A673 (cell line): ENCODE measurements at regions not wholly inside any gene's neighbourhood (a gene's known extent, or its start where the extent isn't known, plus 50 kb on each side); places are given as distances from the start of the nearest gene placed in this dataset.

Experiments
- BruUV-seq: library from RNA; stranded (reverse); fragments of 400-500 nt; replicated peaks from 2 replicates; lab custom pipeline; 2021; lab: Mats Ljungman, UMichigan
- CTCF ChIA-PET: fragments of 300-600 bp; sonication (Branson Sonifier 250); formaldehyde crosslinking; loops from one replicate; lab custom pipeline; 2022; ENCODE audit warnings: antibody characterized with exemption; lab: Charles Lee
- POLR2A ChIA-PET: fragments of 300-600 bp; sonication (Branson Sonifier 250); formaldehyde crosslinking; loops from one replicate; lab custom pipeline; 2022; ENCODE audit warnings: antibody characterized with exemption; ENCODE audit not compliant: low non-redundant PET; lab: Charles Lee
- DNase-seq: peaks from one replicate; pipeline ENCODE4 v3.0.0-alpha.2; 2015; ENCODE audit warnings: low spot score
- H3K27ac ChIP-seq: fragments of 200-600 bp; sonication (generic); 2 replicates; pipeline ENCODE4 v1.5.1; 2016; ENCODE audit warnings: mixed run types, low read depth, mild to moderate bottlenecking, mixed read lengths, antibody characterized with exemption, low read length; ENCODE audit not compliant: poor library complexity, severe bottlenecking
- H3K27me3 ChIP-seq: fragments of 200-600 bp; sonication (generic); replicated peaks from 2 replicates; pipeline ENCODE4 v1.6.1; 2017; ENCODE audit warnings: mixed run types, low read depth, mild to moderate bottlenecking, mixed read lengths, antibody characterized with exemption, low read length; ENCODE audit not compliant: insufficient read depth, poor library complexity
- H3K36me3 ChIP-seq: fragments of 200-600 bp; sonication (generic); 2 replicates; pipeline ENCODE4 v1.6.1; 2016; ENCODE audit warnings: mixed run types, mild to moderate bottlenecking, mixed read lengths, antibody characterized with exemption, low read length; ENCODE audit not compliant: insufficient read depth, poor library complexity, severe bottlenecking
- H3K4me1 ChIP-seq: fragments of 200-600 bp; sonication (generic); 2 replicates; pipeline ENCODE4 v1.6.1; 2017; ENCODE audit warnings: mixed run types, mild to moderate bottlenecking, mixed read lengths, antibody characterized with exemption, low read length; ENCODE audit not compliant: insufficient read depth, poor library complexity, severe bottlenecking
- H3K4me3 ChIP-seq: fragments of 200-600 bp; sonication (generic); 2 replicates; pipeline ENCODE4 v1.5.1; 2016; ENCODE audit warnings: low read depth, mixed run types, mild to moderate bottlenecking, mixed read lengths, low read length; ENCODE audit not compliant: poor library complexity, severe bottlenecking
- H3K9me3 ChIP-seq: fragments of 200-600 bp; sonication (generic); 2 replicates; pipeline ENCODE4 v1.6.1; 2016; ENCODE audit warnings: mixed run types, low read depth, mild to moderate bottlenecking, mixed read lengths, antibody characterized with exemption, low read length; ENCODE audit not compliant: poor library complexity, severe bottlenecking
- CTCF ChIP-seq: fragments of 300-800, 200-600 bp; sonication (generic); conservative IDR thresholded peaks from 2 replicates; pipeline ENCODE4 v1.5.1; 2017; ENCODE audit warnings: low read depth, mild to moderate bottlenecking, antibody characterized with exemption, low read length, moderate library complexity, mixed read lengths
- EZH2 ChIP-seq: fragments of 200-600 bp; sonication (generic); IDR thresholded peaks from 2 replicates; pipeline ENCODE4 v1.6.1; 2017; ENCODE audit warnings: borderline replicate concordance, low read depth, mild to moderate bottlenecking, mixed read lengths, antibody characterized with exemption, low read length; ENCODE audit not compliant: poor library complexity, severe bottlenecking
- intact Hi-C: fragments of 100-400 bp; cut with micrococcal nuclease; formaldehyde crosslinking; loops from one replicate; pipeline ENCODE4 v1.10.0; 2022; ENCODE audit not compliant: unreplicated experiment

- H3K4me3 ChIP-seq, result no peak overlapping the region
- H3K36me3 ChIP-seq, result no peaks in the 10 kb centered on the region
- intact Hi-C loops, result no loop called here
- H3K9me3 ChIP-seq, result no peaks in the 10 kb centered on the region
- no peaks in the 10 kb centered on the region for H3K4me1 ChIP-seq
- ChIA-PET POLR2A (no interaction called here), CTCF (no interaction called here)
- TF ChIP-seq EZH2 (no peak), CTCF (no peak)
- no peak for DNase-seq
- no peaks in the 10 kb centered on the region for H3K27me3 ChIP-seq
- no peak overlapping the region for H3K27ac ChIP-seq
- BruUV-seq, result no TSS peak
These were observed 168.0 kb downstream of the FOXO1 start for GRCh38 chr13:40498461-40498860.

DNA sequence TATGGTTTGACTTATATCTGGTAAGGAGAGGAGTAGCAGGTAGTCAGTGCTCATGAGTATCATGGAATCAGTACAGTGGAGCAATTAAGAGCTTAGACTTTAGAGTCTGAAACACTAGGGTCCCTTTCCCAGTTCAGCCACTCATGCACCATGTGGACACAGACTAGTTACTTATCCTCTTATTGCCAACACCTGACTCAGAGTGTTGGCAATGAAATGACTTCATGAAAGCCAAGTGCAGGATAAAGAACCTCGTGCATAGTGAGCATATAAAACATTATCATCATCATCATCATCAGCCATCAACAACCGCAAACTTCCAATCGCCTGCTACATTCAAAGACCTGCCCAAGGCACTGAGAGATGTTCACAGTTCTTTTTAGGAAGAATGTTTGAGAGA, 164.2 kb downstream of the FOXO1 start:
- Histone ChIP-seq H3K9me3 (no peaks in the 10 kb centered on the region), H3K27ac (no peak overlapping the region), H3K27me3 (no peaks in the 10 kb centered on the region), H3K4me3 (no peak overlapping the region), H3K4me1 (no peaks in the 10 kb centered on the region), H3K36me3 (no peaks in the 10 kb centered on the region)
- CTCF ChIA-PET, result no interaction called here
- DNase-seq, result no peak
- TF ChIP-seq CTCF, result no peak
- no peak for TF ChIP-seq EZH2
- intact Hi-C loops, result no loop called here
- POLR2A ChIA-PET, result no interaction called here
- BruUV-seq, result no TSS peak

- POLR2A ChIA-PET, result no interaction called here
- no peaks in the 10 kb centered on the region for H3K36me3 ChIP-seq
- TF ChIP-seq CTCF, result no peak
- no peak for TF ChIP-seq EZH2
- CTCF ChIA-PET, result no interaction called here
- H3K4me3 ChIP-seq, result no peak overlapping the region
- no peak for DNase-seq
- no peak overlapping the region for H3K27ac ChIP-seq
- intact Hi-C loops, result no loop called here
- no peaks in the 10 kb centered on the region for H3K4me1 ChIP-seq
- H3K27me3 ChIP-seq, result no peaks in the 10 kb centered on the region
- no peaks in the 10 kb centered on the region for H3K9me3 ChIP-seq
- BruUV-seq, result no TSS peak
These were observed 163.4 kb downstream of the FOXO1 start for GRCh38 chr13:40503011-40503410.
